ENCODE measurements at regions not wholly inside any gene's neighbourhood (a gene's known extent, or its start where the extent isn't known, plus 50 kb on each side); places are given as distances from the start of the nearest gene placed in this dataset.

- TF ChIP-seq CTCF (conservative IDR thresholded peaks at IDR 0.05) (no peak), ZFX (IDR thresholded peaks at IDR 0.05) (no peak)
- H3K27ac ChIP-seq = no peak overlapping the region
Measured at GRCh38 chr17:83178533-83179304, 99.3 kb downstream of the METRNL start.

- TF ChIP-seq CTCF (conservative IDR thresholded peaks at IDR 0.05) = no peak
- no peak for TF ChIP-seq ZFX (IDR thresholded peaks at IDR 0.05)
- no peak overlapping the region for H3K27ac ChIP-seq
Measured at GRCh38 chr17:83179374-83179773, 100.0 kb downstream of the METRNL start.

- H3K27ac ChIP-seq = no peak overlapping the region
- no peak for TF ChIP-seq CTCF (conservative IDR thresholded peaks at IDR 0.05)
Measured at GRCh38 chr17:83179811-83180210, 100.4 kb downstream of the METRNL start.

- TF ChIP-seq CTCF (conservative IDR thresholded peaks at IDR 0.05) (no peak), ZFX (IDR thresholded peaks at IDR 0.05) (no peak)
- H3K27ac ChIP-seq = no peak overlapping the region
Measured at GRCh38 chr17:83180264-83180995, 101.0 kb downstream of the METRNL start.

- no peak overlapping the region for H3K27ac ChIP-seq
- TF ChIP-seq ZFX (IDR thresholded peaks at IDR 0.05) = no peak
- no peak for TF ChIP-seq CTCF (conservative IDR thresholded peaks at IDR 0.05)
Measured at GRCh38 chr17:83180996-83181481, 101.6 kb downstream of the METRNL start.

GRCh38 chr17:83181991-83182619 is 102.7 kb downstream of the METRNL start:
- no peak overlapping the region for H3K27ac ChIP-seq
- TF ChIP-seq ZFX (IDR thresholded peaks at IDR 0.05) = no peak
- no peak for TF ChIP-seq CTCF (conservative IDR thresholded peaks at IDR 0.05)

GRCh38 chr17:83182620-83183101 is 103.3 kb downstream of the METRNL start:
- no peak overlapping the region for H3K27ac ChIP-seq
- TF ChIP-seq CTCF (conservative IDR thresholded peaks at IDR 0.05) (no peak), ZFX (IDR thresholded peaks at IDR 0.05) (no peak)
